ENCODE measurements at regions not wholly inside any gene's neighbourhood (a gene's known extent, or its start where the extent isn't known, plus 50 kb on each side); places are given as distances from the start of the nearest gene placed in this dataset.
"Not testable (repeated sequence)": the region's sequence is repeated elsewhere in the genome, so short reads cannot be mapped to it uniquely, and the experiment has no call there.

- 80% methylated on average over 7 of the region's 7 CpGs for WGBS (ENCODE audit: insufficient coverage)
- Histone ChIP-seq H3K4me3 (ENCODE audit: control insufficient read depth in 1 of 7, extremely low read depth in 1 of 7, insufficient read depth in 4 of 7, low read depth in 2 of 7, low read length in 6 of 7) (no peak overlapping the region), H3K4me1 (ENCODE audit: control extremely low read depth in 1 of 4, control insufficient read depth in 4 of 4, insufficient read depth in 4 of 4, low read length in 3 of 4) (no peaks in the 10 kb centered on the region), H3K27me3 (replicated peaks in 2 of 5; ENCODE audit: control insufficient read depth in 4 of 5, insufficient read depth in 5 of 5, low read length in 4 of 5) (no peaks in the 10 kb centered on the region), H3K9me3 (ENCODE audit: control extremely low read depth in 1 of 5, control insufficient read depth in 4 of 5, insufficient read depth in 2 of 5, low read depth in 1 of 5, low read length in 4 of 5) (no peaks in the 10 kb centered on the region), H3K27ac (ENCODE audit: insufficient read depth in 1 of 2, low read depth in 1 of 2, low read length in 2 of 2, poor library complexity in 1 of 2, severe bottlenecking in 2 of 2) (no peak overlapping the region), H3K36me3 (ENCODE audit: control insufficient read depth in 4 of 4, insufficient read depth in 4 of 4, low read length in 3 of 4) (no peaks in the 10 kb centered on the region)
- DNase-seq, result no peak
- POLR2A ChIA-PET, result no interaction called here
- CTCF ChIA-PET, result interaction anchor here (1.3 kb wide), 1 partner anchor 14 kb away, joined by 3 read pairs; no protein-coding TSS in a partner anchor
These were observed 883.5 kb downstream of the SORCS1 start for GRCh38 chr10:106280896-106281460.

GRCh38 chr10:106278383-106278782, 886.1 kb downstream of the SORCS1 start:
- DNase-seq, result no peak
- Histone ChIP-seq H3K4me1 (ENCODE audit: control extremely low read depth in 1 of 4, control insufficient read depth in 4 of 4, insufficient read depth in 4 of 4, low read length in 3 of 4) (no peaks in the 10 kb centered on the region), H3K4me3 (ENCODE audit: control insufficient read depth in 1 of 7, extremely low read depth in 1 of 7, insufficient read depth in 4 of 7, low read depth in 2 of 7, low read length in 6 of 7) (no peak overlapping the region), H3K9me3 (ENCODE audit: control extremely low read depth in 1 of 5, control insufficient read depth in 4 of 5, insufficient read depth in 2 of 5, low read depth in 1 of 5, low read length in 4 of 5) (no peaks in the 10 kb centered on the region), H3K36me3 (ENCODE audit: control insufficient read depth in 4 of 4, insufficient read depth in 4 of 4, low read length in 3 of 4) (no peaks in the 10 kb centered on the region), H3K27ac (ENCODE audit: insufficient read depth in 1 of 2, low read depth in 1 of 2, low read length in 2 of 2, poor library complexity in 1 of 2, severe bottlenecking in 2 of 2) (no peak overlapping the region), H3K27me3 (replicated peaks in 2 of 5; ENCODE audit: control insufficient read depth in 4 of 5, insufficient read depth in 5 of 5, low read length in 4 of 5) (no peaks in the 10 kb centered on the region)
- WGBS (ENCODE audit: insufficient coverage), result 33% methylated on average over 1 of the region's 1 CpG
- ChIA-PET POLR2A (no interaction called here), CTCF (no interaction called here)

- DNase-seq, result no peak
- ChIA-PET POLR2A (no interaction called here), CTCF (no interaction called here)
- no peak overlapping the region for H3K27ac ChIP-seq (ENCODE audit: insufficient read depth in 1 of 2, low read depth in 1 of 2, low read length in 2 of 2, poor library complexity in 1 of 2, severe bottlenecking in 2 of 2)
- H3K27me3 ChIP-seq (replicated peaks in 2 of 5; ENCODE audit: control insufficient read depth in 4 of 5, insufficient read depth in 5 of 5, low read length in 4 of 5), result no peaks in the 10 kb centered on the region
- H3K4me3 ChIP-seq (ENCODE audit: control insufficient read depth in 1 of 7, extremely low read depth in 1 of 7, insufficient read depth in 4 of 7, low read depth in 2 of 7, low read length in 6 of 7), result no peak overlapping the region
- no peaks in the 10 kb centered on the region for H3K9me3 ChIP-seq (ENCODE audit: control extremely low read depth in 1 of 5, control insufficient read depth in 4 of 5, insufficient read depth in 2 of 5, low read depth in 1 of 5, low read length in 4 of 5)
- H3K36me3 ChIP-seq (ENCODE audit: control insufficient read depth in 4 of 4, insufficient read depth in 4 of 4, low read length in 3 of 4), result no peaks in the 10 kb centered on the region
- H3K4me1 ChIP-seq (ENCODE audit: control extremely low read depth in 1 of 4, control insufficient read depth in 4 of 4, insufficient read depth in 4 of 4, low read length in 3 of 4), result no peaks in the 10 kb centered on the region
- no CpG with 5 or more reads among the region's 3 CpGs for WGBS (ENCODE audit: insufficient coverage)
These were observed 893.3 kb downstream of the SORCS1 start for GRCh38 chr10:106271237-106271636.

- no peak overlapping the region for H3K27ac ChIP-seq (ENCODE audit: insufficient read depth in 1 of 2, low read depth in 1 of 2, low read length in 2 of 2, poor library complexity in 1 of 2, severe bottlenecking in 2 of 2)
- CTCF ChIA-PET, result no interaction called here
- no peaks in the 10 kb centered on the region for H3K4me1 ChIP-seq (ENCODE audit: control extremely low read depth in 1 of 4, control insufficient read depth in 4 of 4, insufficient read depth in 4 of 4, low read length in 3 of 4)
- no peak overlapping the region for H3K4me3 ChIP-seq (ENCODE audit: control insufficient read depth in 1 of 7, extremely low read depth in 1 of 7, insufficient read depth in 4 of 7, low read depth in 2 of 7, low read length in 6 of 7)
- WGBS (ENCODE audit: insufficient coverage), result no CpG with 5 or more reads among the region's 2 CpGs
- H3K9me3 ChIP-seq (ENCODE audit: control extremely low read depth in 1 of 5, control insufficient read depth in 4 of 5, insufficient read depth in 2 of 5, low read depth in 1 of 5, low read length in 4 of 5), result no peaks in the 10 kb centered on the region
- H3K36me3 ChIP-seq (ENCODE audit: control insufficient read depth in 4 of 4, insufficient read depth in 4 of 4, low read length in 3 of 4), result no peaks in the 10 kb centered on the region
- DNase-seq, result no peak
- POLR2A ChIA-PET, result no interaction called here
- no peaks in the 10 kb centered on the region for H3K27me3 ChIP-seq (replicated peaks in 2 of 5; ENCODE audit: control insufficient read depth in 4 of 5, insufficient read depth in 5 of 5, low read length in 4 of 5)
These were observed 896.5 kb downstream of the SORCS1 start for GRCh38 chr10:106268000-106268399.

GRCh38 chr10:106267591-106267990, 896.9 kb downstream of the SORCS1 start:
- Histone ChIP-seq H3K4me1 (ENCODE audit: control extremely low read depth in 1 of 4, control insufficient read depth in 4 of 4, insufficient read depth in 4 of 4, low read length in 3 of 4) (no peaks in the 10 kb centered on the region), H3K27ac (ENCODE audit: insufficient read depth in 1 of 2, low read depth in 1 of 2, low read length in 2 of 2, poor library complexity in 1 of 2, severe bottlenecking in 2 of 2) (no peak overlapping the region), H3K4me3 (ENCODE audit: control insufficient read depth in 1 of 7, extremely low read depth in 1 of 7, insufficient read depth in 4 of 7, low read depth in 2 of 7, low read length in 6 of 7) (no peak overlapping the region), H3K9me3 (ENCODE audit: control extremely low read depth in 1 of 5, control insufficient read depth in 4 of 5, insufficient read depth in 2 of 5, low read depth in 1 of 5, low read length in 4 of 5) (no peaks in the 10 kb centered on the region), H3K27me3 (replicated peaks in 2 of 5; ENCODE audit: control insufficient read depth in 4 of 5, insufficient read depth in 5 of 5, low read length in 4 of 5) (no peaks in the 10 kb centered on the region), H3K36me3 (ENCODE audit: control insufficient read depth in 4 of 4, insufficient read depth in 4 of 4, low read length in 3 of 4) (no peaks in the 10 kb centered on the region)
- ChIA-PET CTCF (interaction anchor here (1.0 kb wide), 1 partner anchor 13 kb away, joined by 3 read pairs; no protein-coding TSS in a partner anchor), POLR2A (no interaction called here)
- WGBS (ENCODE audit: insufficient coverage), result 90% methylated on average over 13 of the region's 13 CpGs
- no peak for DNase-seq

- H3K4me3 ChIP-seq (ENCODE audit: control insufficient read depth in 1 of 7, extremely low read depth in 1 of 7, insufficient read depth in 4 of 7, low read depth in 2 of 7, low read length in 6 of 7); H3K9me3 ChIP-seq (ENCODE audit: control extremely low read depth in 1 of 5, control insufficient read depth in 4 of 5, insufficient read depth in 2 of 5, low read depth in 1 of 5, low read length in 4 of 5); POLR2A ChIA-PET; CTCF ChIA-PET; H3K36me3 ChIP-seq (ENCODE audit: control insufficient read depth in 4 of 4, insufficient read depth in 4 of 4, low read length in 3 of 4); H3K27ac ChIP-seq (ENCODE audit: insufficient read depth in 1 of 2, low read depth in 1 of 2, low read length in 2 of 2, poor library complexity in 1 of 2, severe bottlenecking in 2 of 2); H3K27me3 ChIP-seq (replicated peaks in 2 of 5; ENCODE audit: control insufficient read depth in 4 of 5, insufficient read depth in 5 of 5, low read length in 4 of 5); H3K4me1 ChIP-seq (ENCODE audit: control extremely low read depth in 1 of 4, control insufficient read depth in 4 of 4, insufficient read depth in 4 of 4, low read length in 3 of 4); DNase-seq: not testable (repeated sequence)
- WGBS (ENCODE audit: insufficient coverage), result 100% methylated on average over 2 of the region's 6 CpGs
These were observed 907.1 kb downstream of the SORCS1 start for GRCh38 chr10:106257432-106257831.

- H3K27ac ChIP-seq (ENCODE audit: insufficient read depth in 1 of 2, low read depth in 1 of 2, low read length in 2 of 2, poor library complexity in 1 of 2, severe bottlenecking in 2 of 2), result no peak overlapping the region
- no peaks in the 10 kb centered on the region for H3K4me1 ChIP-seq (ENCODE audit: control extremely low read depth in 1 of 4, control insufficient read depth in 4 of 4, insufficient read depth in 4 of 4, low read length in 3 of 4)
- DNase-seq, result no peak
- WGBS (ENCODE audit: insufficient coverage), result no CpG with 5 or more reads among the region's 6 CpGs
- ChIA-PET CTCF (no interaction called here), POLR2A (no interaction called here)
- no peaks in the 10 kb centered on the region for H3K36me3 ChIP-seq (ENCODE audit: control insufficient read depth in 4 of 4, insufficient read depth in 4 of 4, low read length in 3 of 4)
- H3K4me3 ChIP-seq (ENCODE audit: control insufficient read depth in 1 of 7, extremely low read depth in 1 of 7, insufficient read depth in 4 of 7, low read depth in 2 of 7, low read length in 6 of 7), result no peak overlapping the region
- no peaks in the 10 kb centered on the region for H3K9me3 ChIP-seq (ENCODE audit: control extremely low read depth in 1 of 5, control insufficient read depth in 4 of 5, insufficient read depth in 2 of 5, low read depth in 1 of 5, low read length in 4 of 5)
- H3K27me3 ChIP-seq (replicated peaks in 2 of 5; ENCODE audit: control insufficient read depth in 4 of 5, insufficient read depth in 5 of 5, low read length in 4 of 5), result no peaks in the 10 kb centered on the region
These were observed 909.3 kb downstream of the SORCS1 start for GRCh38 chr10:106255111-106255678.
